ENCODE measurements at regions not wholly inside any gene's neighbourhood (a gene's known extent, or its start where the extent isn't known, plus 50 kb on each side); places are given as distances from the start of the nearest gene placed in this dataset.

GRCh38 chr7:41252957-41253356, 449.9 kb downstream of the INHBA start:
- no peak for TF ChIP-seq MAX (IDR thresholded peaks at IDR 0.05)
- TF ChIP-seq TAF1 (conservative IDR thresholded peaks at IDR 0.05), result no peak
- TF ChIP-seq CTCF (IDR thresholded peaks at IDR 0.05; ENCODE audit: low read depth, low read length, missing input control), result no peak

Measured in liver (tissue), 3 donors.